ENCODE measurements at regions not wholly inside any gene's neighbourhood (a gene's known extent, or its start where the extent isn't known, plus 50 kb on each side); places are given as distances from the start of the nearest gene placed in this dataset.

- H3K27ac Mint-ChIP-seq (ENCODE audit: unreplicated experiment), result no peak overlapping the region
Measured at GRCh38 chr11:114912826-114913225, 234.5 kb downstream of the NXPE2 start.

GRCh38 chr11:114914231-114915005, 236.1 kb downstream of the NXPE2 start:
- no peaks in the 10 kb centered on the region for H3K9me3 Mint-ChIP-seq (ENCODE audit: low read depth)
- TF ChIP-seq CTCF (IDR thresholded peaks at IDR 0.05), result no peak

More at GRCh38 chr11:114912826-114913225, 234.5 kb downstream of the NXPE2 start:
- no peak for TF ChIP-seq CTCF (IDR thresholded peaks at IDR 0.05)
- H3K4me3 Mint-ChIP-seq (ENCODE audit: unreplicated experiment), result no peak overlapping the region
- no peaks in the 10 kb centered on the region for H3K36me3 Mint-ChIP-seq (ENCODE audit: low read depth)
- H3K9me3 Mint-ChIP-seq (ENCODE audit: low read depth), result peaks cover under 1% of the 10 kb centered on the region
- no peak for DNase-seq (ENCODE audit: low spot score)
- no peaks in the 10 kb centered on the region for H3K4me1 Mint-ChIP-seq (ENCODE audit: low read depth)
- H3K27me3 Mint-ChIP-seq (ENCODE audit: low read depth), result peaks cover 8% of the 10 kb centered on the region

GRCh38 chr11:114915871-114916805, 237.8 kb downstream of the NXPE2 start:
- Mint-ChIP-seq H3K9me3 (ENCODE audit: low read depth) (no peaks in the 10 kb centered on the region), H3K4me3 (ENCODE audit: unreplicated experiment) (no peak overlapping the region), H3K36me3 (ENCODE audit: low read depth) (no peaks in the 10 kb centered on the region), H3K4me1 (ENCODE audit: low read depth) (no peaks in the 10 kb centered on the region), H3K27ac (ENCODE audit: unreplicated experiment) (no peak overlapping the region), H3K27me3 (ENCODE audit: low read depth) (peaks cover 4% of the 10 kb centered on the region)
- no peak for TF ChIP-seq CTCF (IDR thresholded peaks at IDR 0.05)
- DNase-seq (ENCODE audit: low spot score), result no peak

More at GRCh38 chr11:114914231-114915005, 236.1 kb downstream of the NXPE2 start:
- Mint-ChIP-seq H3K36me3 (ENCODE audit: low read depth) (no peaks in the 10 kb centered on the region), H3K27ac (ENCODE audit: unreplicated experiment) (no peak overlapping the region), H3K4me3 (ENCODE audit: unreplicated experiment) (no peak overlapping the region), H3K27me3 (ENCODE audit: low read depth) (peaks cover 6% of the 10 kb centered on the region), H3K4me1 (ENCODE audit: low read depth) (no peaks in the 10 kb centered on the region)
- no peak for DNase-seq (ENCODE audit: low spot score)

GRCh38 chr11:114918286-114918685, 240.0 kb downstream of the NXPE2 start:
- Mint-ChIP-seq H3K36me3 (ENCODE audit: low read depth) (no peaks in the 10 kb centered on the region), H3K27ac (ENCODE audit: unreplicated experiment) (no peak overlapping the region), H3K27me3 (ENCODE audit: low read depth) (no peaks in the 10 kb centered on the region), H3K4me1 (ENCODE audit: low read depth) (no peaks in the 10 kb centered on the region), H3K4me3 (ENCODE audit: unreplicated experiment) (no peak overlapping the region), H3K9me3 (ENCODE audit: low read depth) (no peaks in the 10 kb centered on the region)
- no peak for TF ChIP-seq CTCF (IDR thresholded peaks at IDR 0.05)
- DNase-seq (ENCODE audit: low spot score), result no peak

GRCh38 chr11:114921697-114922096, 243.4 kb downstream of the NXPE2 start:
- Mint-ChIP-seq H3K4me3 (ENCODE audit: unreplicated experiment) (no peak overlapping the region), H3K4me1 (ENCODE audit: low read depth) (no peaks in the 10 kb centered on the region), H3K9me3 (ENCODE audit: low read depth) (peaks cover 5% of the 10 kb centered on the region), H3K27ac (ENCODE audit: unreplicated experiment) (no peak overlapping the region), H3K27me3 (ENCODE audit: low read depth) (peaks cover 3% of the 10 kb centered on the region), H3K36me3 (ENCODE audit: low read depth) (no peaks in the 10 kb centered on the region)
- no peak for DNase-seq (ENCODE audit: low spot score)
- TF ChIP-seq CTCF (IDR thresholded peaks at IDR 0.05), result no peak
